ENCODE measurements at regions not wholly inside any gene's neighbourhood (a gene's known extent, or its start where the extent isn't known, plus 50 kb on each side); places are given as distances from the start of the nearest gene placed in this dataset.

DNA sequence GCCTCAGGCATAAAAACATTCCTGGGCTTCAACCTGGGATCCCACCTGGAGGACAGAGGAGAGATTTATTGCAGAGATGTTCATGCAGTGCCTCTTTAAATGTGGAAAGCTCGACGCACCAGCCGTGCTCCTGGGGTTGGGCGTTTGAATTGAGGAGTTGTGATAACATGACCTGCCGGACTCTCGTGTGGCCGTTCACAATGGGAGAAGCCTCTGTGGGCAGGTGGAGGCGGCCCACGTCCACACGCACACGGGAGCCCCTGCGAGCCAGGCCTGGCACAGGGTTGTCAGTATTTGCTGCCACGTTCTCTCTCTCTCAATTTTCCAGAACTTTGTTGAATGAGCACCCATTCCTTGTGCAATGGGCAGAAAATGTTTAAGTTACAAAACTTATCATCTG lies 58.3 kb upstream of the PPARA start:
- DNase-seq = no peak

DNA sequence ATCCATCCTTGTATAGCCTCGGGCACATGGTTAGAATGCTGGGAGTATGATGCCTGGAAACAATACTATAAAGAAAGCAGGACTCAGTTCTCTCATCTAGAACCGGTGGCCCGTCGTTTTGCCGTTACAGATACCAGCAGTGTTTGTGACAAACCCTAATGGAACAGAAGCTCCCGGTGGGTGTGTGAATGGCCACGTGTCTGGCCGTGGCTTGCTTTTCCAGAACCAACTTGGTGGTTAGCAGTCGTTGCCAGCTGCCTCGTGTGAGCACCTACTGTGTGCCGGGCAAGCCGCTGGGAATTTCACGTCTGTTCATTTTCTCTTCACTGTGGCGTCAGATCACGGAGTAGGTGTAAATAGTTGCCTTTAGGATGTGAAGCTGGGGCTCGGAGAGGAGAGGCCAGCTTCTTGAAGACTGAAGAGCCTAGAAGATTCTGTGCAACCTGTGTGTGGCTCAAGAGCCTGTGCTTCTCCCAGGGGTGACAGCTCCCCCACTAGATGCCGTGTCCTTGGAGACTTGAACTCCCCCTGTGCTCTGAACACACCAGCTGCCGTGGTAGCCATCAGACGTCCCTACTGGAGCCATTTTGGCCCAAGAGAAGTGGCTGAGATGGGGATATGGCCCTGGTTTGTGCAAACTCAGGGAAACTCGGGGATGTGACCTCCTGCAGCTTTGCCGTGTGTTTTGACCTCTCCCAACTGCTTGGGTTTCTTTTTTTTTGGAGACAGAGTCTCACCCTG lies 57.5 kb upstream of the PPARA start:
- no peak for DNase-seq

DNA sequence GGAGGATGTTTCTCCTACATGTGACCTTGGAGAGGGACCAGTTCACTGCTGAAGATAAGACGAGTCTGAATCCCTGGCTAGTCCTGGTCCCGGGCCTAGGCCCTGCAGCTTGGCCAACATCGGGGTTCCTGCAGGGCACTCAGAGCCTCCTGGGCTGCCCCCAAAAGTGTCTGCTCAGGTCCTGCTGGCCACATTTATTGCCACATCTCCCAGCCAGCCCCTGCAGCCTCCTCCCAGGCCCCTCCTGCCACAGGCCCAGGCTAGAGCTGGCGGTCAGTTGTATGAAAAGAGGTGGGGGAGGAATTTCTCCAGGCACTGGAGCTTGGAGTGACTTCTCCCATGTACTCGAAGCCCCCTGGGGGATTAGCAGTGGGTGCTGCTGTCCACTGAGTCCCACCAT lies 56.5 kb upstream of the PPARA start:
- DNase-seq = no peak

DNA sequence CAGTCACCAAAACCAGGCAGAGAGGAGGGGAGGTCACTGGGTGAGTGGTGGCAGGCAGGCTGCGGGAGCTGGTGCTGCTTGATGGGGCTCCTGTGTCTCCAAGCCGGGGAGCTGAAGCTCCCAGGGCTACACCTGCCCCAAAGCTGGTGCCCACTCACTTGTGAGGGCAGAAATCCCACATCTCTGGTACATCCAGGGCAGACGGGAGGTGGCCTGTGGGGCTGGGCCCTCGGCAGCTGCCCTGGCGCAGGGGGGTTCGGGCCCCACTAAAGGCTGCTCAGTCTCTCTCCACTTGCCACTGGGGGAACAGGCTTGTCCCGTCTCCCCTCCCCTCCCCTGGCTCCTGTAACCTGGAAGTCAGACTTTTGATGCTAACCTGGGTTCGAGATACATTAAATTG lies 55.6 kb upstream of the PPARA start:
- DNase-seq = no peak

DNA sequence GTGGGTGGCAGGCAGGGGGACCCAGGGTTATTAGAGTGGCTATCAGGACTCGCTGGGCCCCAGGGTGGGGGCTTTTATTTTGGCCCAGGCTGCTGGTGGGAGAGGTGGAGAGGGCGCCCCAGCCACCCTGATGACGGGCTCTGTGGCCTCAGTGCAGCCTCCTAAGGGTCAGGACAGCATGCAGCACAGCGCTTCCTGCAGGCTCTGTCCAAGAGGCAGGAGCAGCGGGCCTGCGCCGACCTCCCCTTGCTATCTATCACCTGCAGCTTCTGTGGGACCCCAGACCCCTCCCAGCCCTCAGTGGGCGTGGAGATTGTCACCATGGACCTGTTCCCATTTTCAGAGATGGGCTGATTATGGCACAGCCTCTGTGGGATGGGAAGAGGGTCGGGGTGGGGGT lies 54.3 kb upstream of the PPARA start:
- no peak for DNase-seq

DNA sequence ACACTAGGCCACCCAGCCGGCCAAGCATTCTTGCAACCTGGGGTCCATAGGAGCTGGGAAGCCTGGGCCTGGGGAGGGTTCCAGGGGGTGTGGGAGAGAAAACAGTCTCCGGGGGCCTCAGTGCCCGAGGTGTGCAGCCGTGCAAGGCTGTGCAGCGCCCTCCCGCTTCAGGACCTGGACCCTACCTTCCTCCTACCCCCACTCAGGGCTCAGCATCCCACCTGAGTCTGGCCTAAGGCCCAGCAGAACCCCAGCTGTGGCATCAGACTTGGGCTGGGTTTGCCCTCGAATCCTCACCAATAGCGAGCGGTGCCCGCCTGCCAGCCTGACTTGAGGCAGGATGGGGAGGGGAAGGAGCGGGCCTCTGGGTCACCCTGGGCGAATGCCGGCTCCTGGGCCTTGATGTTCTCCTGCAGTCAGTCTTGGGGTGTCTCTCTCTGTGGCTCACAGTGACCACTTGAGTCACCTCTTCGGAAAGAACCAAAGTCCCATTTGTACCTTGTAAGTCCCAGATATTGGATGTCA lies 53.6 kb upstream of the PPARA start:
- no peak for DNase-seq

DNA sequence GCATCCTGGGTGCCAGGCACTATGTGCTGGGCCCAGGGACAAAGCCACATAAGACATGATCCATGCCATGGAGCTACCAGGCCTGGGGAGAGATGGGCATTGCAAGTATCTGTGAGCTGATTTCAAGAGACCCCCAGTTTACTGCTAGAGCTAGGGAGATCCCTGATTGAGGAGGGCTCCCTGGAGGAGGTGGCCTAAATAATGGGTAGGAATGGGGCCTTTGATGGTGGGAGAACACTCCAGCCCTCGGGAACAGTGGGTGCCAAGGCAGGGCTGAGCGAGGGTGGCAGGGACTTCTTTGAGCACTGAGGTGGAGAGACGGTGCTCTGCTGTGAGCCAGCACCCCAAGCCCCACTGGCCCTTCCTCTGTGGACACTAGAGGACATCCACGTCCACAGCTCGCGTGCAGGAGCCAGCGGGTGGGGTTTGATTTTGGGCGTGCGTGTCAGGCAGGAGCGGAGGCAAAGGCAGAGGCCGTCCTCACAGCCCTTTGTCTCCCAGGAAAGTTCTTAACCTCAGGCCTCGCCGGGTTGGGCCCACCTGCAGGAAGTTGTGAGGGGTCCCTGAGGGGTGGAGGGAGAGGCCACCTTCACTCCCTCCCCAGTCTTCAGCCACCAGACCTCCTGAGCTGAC lies 52.9 kb upstream of the PPARA start:
- DNase-seq = no peak

DNA sequence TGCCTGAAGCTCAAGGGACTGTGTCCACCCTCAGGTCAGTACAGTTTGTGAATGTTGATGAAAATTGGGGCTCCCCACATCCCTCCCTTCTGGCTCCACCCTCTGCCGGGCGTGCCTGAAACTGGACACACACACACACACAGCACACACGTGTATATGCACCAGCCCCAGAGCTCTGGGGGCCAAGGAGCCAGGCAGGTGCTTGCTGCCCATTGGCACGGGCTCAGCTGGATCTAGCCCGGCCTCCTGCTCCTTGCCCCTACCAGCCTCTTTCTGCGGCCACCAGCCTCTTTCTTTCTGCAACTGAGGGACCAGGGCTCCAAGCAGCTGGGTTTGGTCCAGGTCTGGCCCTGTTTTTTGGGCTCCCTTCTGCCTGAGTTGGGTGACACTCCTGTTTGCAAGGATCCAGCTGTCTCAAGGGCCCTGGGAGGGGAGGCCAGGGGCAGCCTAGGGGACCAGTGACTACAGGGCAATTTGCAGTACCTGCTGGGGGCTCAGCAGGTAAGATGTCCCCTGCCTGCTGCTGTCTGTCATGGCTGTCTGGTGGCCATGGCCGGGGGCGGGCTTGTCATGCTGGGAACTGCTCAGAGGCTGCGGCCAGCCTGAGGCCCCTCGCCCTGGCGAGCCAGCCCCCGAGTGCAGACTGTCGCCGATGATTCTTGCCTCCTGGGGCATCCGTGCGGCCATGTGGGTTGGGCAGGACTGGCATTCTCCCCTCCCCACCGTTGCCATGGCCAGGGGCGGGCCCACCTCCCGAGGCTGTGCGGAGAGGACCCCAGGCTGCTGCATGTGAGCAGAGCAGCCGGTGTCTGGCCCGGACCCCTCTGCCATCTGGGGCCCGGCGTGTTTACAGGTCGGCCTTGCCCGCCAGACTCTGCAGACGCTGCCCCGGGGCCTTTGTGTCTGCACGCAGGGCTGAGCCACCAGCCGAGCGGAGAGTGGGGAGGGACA lies 51.5 kb upstream of the PPARA start:
- no peak for DNase-seq

DNA sequence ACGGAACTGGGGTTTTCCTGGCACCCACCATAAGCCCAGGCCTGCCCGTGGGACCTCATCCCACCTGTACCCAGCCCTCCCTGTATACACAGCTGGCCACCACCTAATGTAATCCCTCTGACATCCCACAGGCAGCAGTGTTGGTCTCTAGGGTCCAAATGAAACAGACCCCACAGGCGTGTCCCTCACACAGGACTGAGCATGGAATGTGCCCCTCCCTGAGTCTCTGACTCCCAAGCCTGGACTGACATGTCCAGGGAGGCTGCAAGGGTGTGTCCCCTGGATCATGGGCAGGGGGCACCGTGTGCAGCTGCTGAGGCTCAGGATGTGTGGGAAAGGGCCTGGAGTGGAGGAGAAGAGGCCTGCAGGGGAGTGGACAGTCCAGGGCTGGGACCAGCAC lies 50.6 kb upstream of the PPARA start:
- DNase-seq = no peak

DNA sequence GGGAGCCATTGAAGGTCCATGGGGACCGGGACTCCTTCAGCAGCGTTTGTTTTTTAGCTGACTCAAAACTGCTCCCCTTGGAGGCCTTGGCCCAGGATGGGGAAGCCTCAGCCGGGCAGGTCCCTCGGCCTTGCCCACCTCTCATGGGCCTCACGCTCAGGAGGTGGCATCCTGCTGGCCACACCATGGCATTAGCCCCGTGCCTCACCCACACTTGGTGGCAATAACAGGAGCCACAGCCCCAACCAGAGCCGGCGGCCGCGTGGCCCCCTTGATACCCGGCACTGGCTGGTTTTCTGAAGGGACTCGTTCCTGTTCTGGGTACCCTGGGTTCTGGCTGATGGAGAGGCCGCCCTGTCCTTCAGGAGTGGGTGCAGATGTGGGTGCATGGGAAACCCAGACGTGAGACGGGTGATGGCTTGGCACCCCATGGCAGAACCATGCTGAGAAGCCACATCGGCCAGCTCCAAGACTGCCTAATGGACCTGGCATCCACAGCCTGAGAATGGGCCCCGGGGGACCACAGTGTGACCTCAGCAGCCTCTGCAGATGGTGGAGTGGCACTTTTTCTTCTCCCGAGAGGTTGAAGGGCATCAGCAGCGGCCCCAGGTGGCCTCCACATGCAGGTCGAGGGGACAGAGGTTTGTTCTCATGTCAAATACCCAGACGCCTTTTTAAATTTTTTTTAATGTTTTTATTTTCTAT lies 49.8 kb upstream of the PPARA start:
- no peak for DNase-seq
